ENCODE measurements at regions not wholly inside any gene's neighbourhood (a gene's known extent, or its start where the extent isn't known, plus 50 kb on each side); places are given as distances from the start of the nearest gene placed in this dataset.

DNA sequence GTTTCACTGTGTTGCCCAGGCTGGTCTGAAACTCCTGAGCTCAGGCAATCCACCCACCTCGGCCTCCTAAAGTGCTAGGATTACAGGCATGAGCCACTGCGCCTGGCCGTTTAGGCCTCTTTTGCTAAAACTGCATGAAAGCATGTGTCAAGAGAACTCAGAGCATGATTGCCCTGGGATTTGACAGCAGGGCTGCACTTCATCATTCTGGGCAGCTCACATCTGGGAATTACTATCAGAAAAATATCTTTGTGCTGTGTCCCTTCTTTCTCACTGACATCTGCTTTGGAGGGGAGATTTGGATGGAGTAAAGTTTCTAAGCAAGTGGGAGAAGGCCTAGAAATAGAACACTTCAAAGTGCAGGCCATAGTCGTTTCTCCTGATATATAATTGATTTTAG, 59.6 kb upstream of the EIF2S2 start:
- Histone ChIP-seq H3K9me2 (replicated peaks; ENCODE audit: control insufficient read depth, low read length) (no peaks in the 10 kb centered on the region), H3K36me3 (ENCODE audit: control insufficient read depth, low read length) (no peaks in the 10 kb centered on the region), H3K9me3 (ENCODE audit: control insufficient read depth, insufficient read depth, low read length) (no peaks in the 10 kb centered on the region), H3K4me2 (ENCODE audit: low read length) (no peak overlapping the region), H3K4me1 (ENCODE audit: control insufficient read depth, low read length) (no peaks in the 10 kb centered on the region), H4K20me1 (ENCODE audit: control insufficient read depth, insufficient read depth, low read depth, low read length) (no peaks in the 10 kb centered on the region), H3K79me2 (ENCODE audit: control insufficient read depth, low read length) (no peaks in the 10 kb centered on the region), H3K27me3 (ENCODE audit: control insufficient read depth, low read length) (peaks cover 18% of the 10 kb centered on the region), H3K27ac (ENCODE audit: low read depth, low read length) (no peak overlapping the region), H3K4me3 (ENCODE audit: low read length) (no peak overlapping the region), H3F3A (ENCODE audit: control insufficient read depth, insufficient read depth) (no peaks in the 10 kb centered on the region)
- TF ChIP-seq, protein P1, sequence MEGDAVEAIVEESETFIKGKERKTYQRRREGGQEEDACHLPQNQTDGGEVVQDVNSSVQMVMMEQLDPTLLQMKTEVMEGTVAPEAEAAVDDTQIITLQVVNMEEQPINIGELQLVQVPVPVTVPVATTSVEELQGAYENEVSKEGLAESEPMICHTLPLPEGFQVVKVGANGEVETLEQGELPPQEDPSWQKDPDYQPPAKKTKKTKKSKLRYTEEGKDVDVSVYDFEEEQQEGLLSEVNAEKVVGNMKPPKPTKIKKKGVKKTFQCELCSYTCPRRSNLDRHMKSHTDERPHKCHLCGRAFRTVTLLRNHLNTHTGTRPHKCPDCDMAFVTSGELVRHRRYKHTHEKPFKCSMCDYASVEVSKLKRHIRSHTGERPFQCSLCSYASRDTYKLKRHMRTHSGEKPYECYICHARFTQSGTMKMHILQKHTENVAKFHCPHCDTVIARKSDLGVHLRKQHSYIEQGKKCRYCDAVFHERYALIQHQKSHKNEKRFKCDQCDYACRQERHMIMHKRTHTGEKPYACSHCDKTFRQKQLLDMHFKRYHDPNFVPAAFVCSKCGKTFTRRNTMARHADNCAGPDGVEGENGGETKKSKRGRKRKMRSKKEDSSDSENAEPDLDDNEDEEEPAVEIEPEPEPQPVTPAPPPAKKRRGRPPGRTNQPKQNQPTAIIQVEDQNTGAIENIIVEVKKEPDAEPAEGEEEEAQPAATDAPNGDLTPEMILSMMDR (IDR thresholded peaks at IDR 0.05; ENCODE audit: low read depth, low read length, poor library complexity, severe bottlenecking): no peak
- TF ChIP-seq EZH2phosphoT487 (IDR thresholded peaks at IDR 0.05; ENCODE audit: borderline replicate concordance, low read length): no peak

DNA sequence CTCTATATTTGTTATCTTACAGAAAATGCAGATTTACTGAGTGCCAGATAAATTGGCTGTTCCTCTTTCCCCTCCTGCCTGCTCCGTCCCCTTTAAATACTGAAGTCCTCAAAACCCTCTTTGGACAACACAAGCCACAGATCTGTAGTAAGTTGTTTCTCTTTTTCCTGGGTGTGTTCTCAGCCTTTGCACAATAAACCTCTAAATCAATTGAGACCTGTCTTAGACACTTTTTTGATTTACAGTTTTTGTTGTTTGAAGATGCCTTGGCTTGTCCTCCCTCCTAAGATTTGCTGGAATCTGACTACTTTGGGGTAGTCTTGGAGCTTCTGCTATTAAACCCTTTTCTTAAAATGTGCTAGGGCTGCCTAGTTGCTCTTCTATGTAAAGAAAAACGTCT, 60.9 kb upstream of the EIF2S2 start:
- H3K4me1 ChIP-seq (ENCODE audit: control insufficient read depth, low read length): no peaks in the 10 kb centered on the region
- no peak overlapping the region for H3K27ac ChIP-seq (ENCODE audit: low read depth, low read length)
- no peaks in the 10 kb centered on the region for H3F3A ChIP-seq (ENCODE audit: control insufficient read depth, insufficient read depth)
- no peaks in the 10 kb centered on the region for H3K9me2 ChIP-seq (replicated peaks; ENCODE audit: control insufficient read depth, low read length)
- H4K20me1 ChIP-seq (ENCODE audit: control insufficient read depth, insufficient read depth, low read depth, low read length): no peaks in the 10 kb centered on the region
- no peak overlapping the region for H3K4me3 ChIP-seq (ENCODE audit: low read length)
- no peak overlapping the region for H3K4me2 ChIP-seq (ENCODE audit: low read length)
- H3K9me3 ChIP-seq (ENCODE audit: control insufficient read depth, insufficient read depth, low read length): no peaks in the 10 kb centered on the region
- no peaks in the 10 kb centered on the region for H3K79me2 ChIP-seq (ENCODE audit: control insufficient read depth, low read length)
- peaks cover 17% of the 10 kb centered on the region for H3K27me3 ChIP-seq (ENCODE audit: control insufficient read depth, low read length)
- no peaks in the 10 kb centered on the region for H3K36me3 ChIP-seq (ENCODE audit: control insufficient read depth, low read length)
- TF ChIP-seq, protein P1 (IDR thresholded peaks at IDR 0.05; ENCODE audit: low read depth, low read length, poor library complexity, severe bottlenecking): no peak
- TF ChIP-seq EZH2phosphoT487 (IDR thresholded peaks at IDR 0.05; ENCODE audit: borderline replicate concordance, low read length): no peak

DNA sequence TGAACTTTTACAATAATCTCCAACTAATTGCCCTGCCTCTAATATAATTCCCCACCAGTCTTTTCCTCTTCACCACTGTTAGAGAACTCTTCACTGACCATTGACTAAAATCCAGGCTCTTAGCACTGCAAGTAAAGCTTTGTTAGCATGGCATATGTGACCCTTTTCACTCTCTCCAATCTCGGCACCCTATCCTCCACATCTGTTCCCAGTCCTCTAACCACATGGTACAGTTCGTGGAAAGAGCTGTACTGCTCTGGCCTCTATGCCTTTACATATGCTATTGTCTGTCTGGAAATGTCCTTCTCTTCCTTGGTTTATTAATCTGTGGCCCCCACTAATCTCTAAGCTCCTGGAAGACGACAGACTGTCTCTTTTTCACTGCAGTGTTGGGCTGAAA, 63.0 kb upstream of the EIF2S2 start:
- Histone ChIP-seq H3K4me2 (ENCODE audit: low read length) (no peak overlapping the region), H3K4me3 (ENCODE audit: low read length) (no peak overlapping the region), H3F3A (ENCODE audit: control insufficient read depth, insufficient read depth) (no peaks in the 10 kb centered on the region), H3K36me3 (ENCODE audit: control insufficient read depth, low read length) (no peaks in the 10 kb centered on the region), H3K79me2 (ENCODE audit: control insufficient read depth, low read length) (no peaks in the 10 kb centered on the region), H3K27me3 (ENCODE audit: control insufficient read depth, low read length) (peaks cover 20% of the 10 kb centered on the region), H4K20me1 (ENCODE audit: control insufficient read depth, insufficient read depth, low read depth, low read length) (no peaks in the 10 kb centered on the region), H3K9me3 (ENCODE audit: control insufficient read depth, insufficient read depth, low read length) (no peaks in the 10 kb centered on the region), H3K9me2 (replicated peaks; ENCODE audit: control insufficient read depth, low read length) (no peaks in the 10 kb centered on the region), H3K4me1 (ENCODE audit: control insufficient read depth, low read length) (no peaks in the 10 kb centered on the region), H3K27ac (ENCODE audit: low read depth, low read length) (no peak overlapping the region)
- TF ChIP-seq EZH2phosphoT487 (IDR thresholded peaks at IDR 0.05; ENCODE audit: borderline replicate concordance, low read length): no peak
- TF ChIP-seq, protein P1 (IDR thresholded peaks at IDR 0.05; ENCODE audit: low read depth, low read length, poor library complexity, severe bottlenecking): no peak

DNA sequence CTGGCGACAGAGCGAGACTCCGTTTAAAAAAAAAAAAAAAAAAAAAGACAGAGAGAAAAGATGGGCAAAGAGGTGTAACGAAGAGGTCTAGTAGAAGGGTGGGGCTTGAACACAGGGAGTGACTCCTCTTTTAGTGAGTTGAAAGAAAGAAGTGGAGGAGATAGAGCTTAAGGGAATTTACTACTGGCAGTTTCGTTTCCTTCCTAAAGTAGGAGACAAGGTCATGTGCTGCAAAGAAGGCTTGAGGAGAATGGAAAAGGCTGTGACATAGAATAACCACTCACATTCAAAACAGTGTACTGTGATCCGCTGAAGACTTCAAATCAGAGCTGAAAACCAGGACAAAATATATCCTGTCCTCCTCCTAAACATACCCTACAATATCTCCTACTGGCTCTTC, 63.8 kb upstream of the EIF2S2 start:
- Histone ChIP-seq H3F3A (ENCODE audit: control insufficient read depth, insufficient read depth) (no peaks in the 10 kb centered on the region), H3K9me3 (ENCODE audit: control insufficient read depth, insufficient read depth, low read length) (no peaks in the 10 kb centered on the region), H3K4me1 (ENCODE audit: control insufficient read depth, low read length) (no peaks in the 10 kb centered on the region), H3K27ac (ENCODE audit: low read depth, low read length) (no peak overlapping the region), H3K36me3 (ENCODE audit: control insufficient read depth, low read length) (no peaks in the 10 kb centered on the region), H3K4me2 (ENCODE audit: low read length) (no peak overlapping the region), H4K20me1 (ENCODE audit: control insufficient read depth, insufficient read depth, low read depth, low read length) (no peaks in the 10 kb centered on the region), H3K27me3 (ENCODE audit: control insufficient read depth, low read length) (peaks cover 18% of the 10 kb centered on the region), H3K79me2 (ENCODE audit: control insufficient read depth, low read length) (no peaks in the 10 kb centered on the region), H3K4me3 (ENCODE audit: low read length) (no peak overlapping the region), H3K9me2 (replicated peaks; ENCODE audit: control insufficient read depth, low read length) (no peaks in the 10 kb centered on the region)
- TF ChIP-seq EZH2phosphoT487 (IDR thresholded peaks at IDR 0.05; ENCODE audit: borderline replicate concordance, low read length): no peak
- TF ChIP-seq, protein P1 (IDR thresholded peaks at IDR 0.05; ENCODE audit: low read depth, low read length, poor library complexity, severe bottlenecking): no peak

Data from DOHH2 (cell line).